IMR-90 (cell line): ENCODE measurements at regions not wholly inside any gene's neighbourhood (a gene's known extent, or its start where the extent isn't known, plus 50 kb on each side); places are given as distances from the start of the nearest gene placed in this dataset.

ENCODE experiments used
- CHD1 ChIP-seq: IDR thresholded peaks from 2 replicates; pipeline ENCODE4 v1.6.1; 2012; ENCODE audit warnings: low read depth, low read length, improper control_type of control experiment
- CTCF ChIP-seq: conservative IDR thresholded peaks from 2 replicates; pipeline ENCODE4 v1.5.1; 2012; ENCODE audit warnings: mild to moderate bottlenecking, low read depth, low read length, improper control_type of control experiment
- ELK1 ChIP-seq: fragments of 150-350 bp; IDR thresholded peaks from 2 replicates; pipeline ENCODE4 v1.6.1; 2016; ENCODE audit warnings: low read depth, mild to moderate bottlenecking, low read length, moderate library complexity, borderline replicate concordance
- MAFK ChIP-seq: IDR thresholded peaks from 2 replicates; pipeline ENCODE4 v1.6.1; 2012; ENCODE audit warnings: low read depth, low read length, improper control_type of control experiment
- NFE2L2 ChIP-seq: fragments of 150-350 bp; IDR thresholded peaks from 2 replicates; pipeline ENCODE4 v1.6.1; 2016; ENCODE audit warnings: low read depth, mild to moderate bottlenecking, low read length
- POLR2A ChIP-seq: IDR thresholded peaks from 2 replicates; pipeline ENCODE4 v1.6.1; 2012; ENCODE audit warnings: mild to moderate bottlenecking, low read depth, low read length
- RFX5 ChIP-seq: IDR thresholded peaks from 2 replicates; pipeline ENCODE4 v1.8.0; 2012; ENCODE audit warnings: low read depth, mild to moderate bottlenecking, low read length, moderate library complexity
- SMC3 ChIP-seq: fragments of 150-350 bp; IDR thresholded peaks from 2 replicates; pipeline ENCODE4 v1.6.1; 2016; ENCODE audit warnings: low read depth, mild to moderate bottlenecking, antibody characterized with exemption, low read length, moderate library complexity
- USF2 ChIP-seq: fragments of 150-350 bp; IDR thresholded peaks from 2 replicates; pipeline ENCODE4 v1.6.1; 2017; ENCODE audit warnings: mild to moderate bottlenecking, antibody characterized with exemption, low read length, low read depth

GRCh38 chr5:152869971-152870370, 464.9 kb upstream of the NMUR2 start:
- no peak for TF ChIP-seq CTCF
- TF ChIP-seq POLR2A, result no peak
- no peak for TF ChIP-seq MAFK
- no peak for TF ChIP-seq NFE2L2
- TF ChIP-seq ELK1, result no peak
- no peak for TF ChIP-seq USF2
- no peak for TF ChIP-seq CHD1
- TF ChIP-seq SMC3, result no peak
- TF ChIP-seq RFX5, result no peak
